GM19238 (cell line): ENCODE measurements at regions not wholly inside any gene's neighbourhood (a gene's known extent, or its start where the extent isn't known, plus 50 kb on each side); places are given as distances from the start of the nearest gene placed in this dataset.

ENCODE experiments used
- DNase-seq: peaks from one replicate; pipeline ENCODE4 v3.0.0; 2011; ENCODE audit warnings: low spot score; ENCODE audit not compliant: insufficient read length

DNA sequence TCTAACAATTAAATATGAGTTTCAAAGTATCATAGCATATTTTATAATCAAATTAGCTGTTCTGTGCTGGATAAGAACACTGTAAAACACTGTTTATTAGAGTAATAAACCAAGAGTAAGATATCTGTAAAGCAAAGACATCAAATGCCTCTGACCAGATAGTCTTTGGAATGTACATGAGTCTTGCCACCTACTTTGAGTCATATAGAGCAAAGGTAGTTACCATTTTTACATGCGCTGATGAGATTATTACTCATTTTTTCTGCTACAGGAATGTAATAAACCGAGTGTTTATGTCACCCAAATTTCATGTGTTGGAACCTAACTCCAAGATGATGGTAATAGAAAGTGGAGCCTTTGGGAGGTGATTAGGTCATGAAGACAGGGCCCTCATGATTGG, 654.5 kb downstream of the CETN3 start:
- no peak for DNase-seq

DNA sequence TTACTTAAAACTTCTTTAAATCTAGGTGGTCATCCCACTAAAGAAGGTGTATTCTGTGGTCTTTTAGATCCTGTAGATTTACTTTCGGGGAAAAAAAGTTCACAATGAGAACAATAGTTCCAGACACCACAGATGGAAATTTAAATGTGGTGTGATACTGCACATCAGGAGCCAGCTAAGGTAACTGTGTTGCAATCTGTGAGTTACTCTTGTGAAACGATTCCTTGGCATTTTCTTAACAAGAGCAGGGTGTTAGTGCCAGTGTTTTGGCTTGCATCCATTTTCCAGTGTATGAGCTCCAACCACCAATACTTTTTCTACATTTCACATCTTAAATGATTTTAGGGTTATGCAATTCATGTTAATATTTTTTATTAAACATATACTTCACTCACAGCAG, 674.5 kb downstream of the CETN3 start:
- no peak for DNase-seq

GRCh38 chr5:89733772-89734171, 675.8 kb downstream of the CETN3 start:
- no peak for DNase-seq

DNA sequence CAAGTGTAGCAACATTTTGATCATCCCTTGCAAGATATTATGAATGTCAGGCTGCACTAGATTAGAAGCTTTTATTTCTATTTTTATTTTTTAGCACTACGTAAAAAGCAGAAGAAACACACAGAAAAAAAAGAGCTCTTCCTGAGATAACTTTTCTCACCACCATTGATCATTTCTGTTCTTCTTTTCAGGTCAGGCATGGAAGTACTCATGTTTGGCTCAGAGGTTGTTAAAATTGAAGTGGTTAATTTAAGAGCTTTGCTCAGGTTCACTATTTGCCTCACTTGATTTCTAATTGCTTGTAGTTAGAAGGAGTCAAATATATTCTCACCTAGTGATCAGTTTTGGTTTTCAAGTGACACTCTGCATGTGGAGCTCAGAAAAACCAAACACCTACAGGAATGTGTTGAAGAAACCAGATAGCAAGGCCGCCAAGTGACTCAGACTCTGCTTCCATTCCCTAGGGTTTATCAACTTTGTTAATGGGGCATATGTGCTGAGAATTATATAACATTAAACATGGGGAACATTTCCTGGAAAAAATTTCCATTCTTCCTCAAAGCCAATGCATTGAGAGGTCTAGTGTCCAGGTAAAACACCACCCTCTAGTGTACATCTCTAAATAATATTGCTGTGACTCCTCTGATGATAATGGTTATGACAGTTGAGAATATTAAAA, 679.8 kb downstream of the CETN3 start:
- no peak for DNase-seq

GRCh38 chr5:89728750-89729149, 680.8 kb downstream of the CETN3 start:
- no peak for DNase-seq

DNA sequence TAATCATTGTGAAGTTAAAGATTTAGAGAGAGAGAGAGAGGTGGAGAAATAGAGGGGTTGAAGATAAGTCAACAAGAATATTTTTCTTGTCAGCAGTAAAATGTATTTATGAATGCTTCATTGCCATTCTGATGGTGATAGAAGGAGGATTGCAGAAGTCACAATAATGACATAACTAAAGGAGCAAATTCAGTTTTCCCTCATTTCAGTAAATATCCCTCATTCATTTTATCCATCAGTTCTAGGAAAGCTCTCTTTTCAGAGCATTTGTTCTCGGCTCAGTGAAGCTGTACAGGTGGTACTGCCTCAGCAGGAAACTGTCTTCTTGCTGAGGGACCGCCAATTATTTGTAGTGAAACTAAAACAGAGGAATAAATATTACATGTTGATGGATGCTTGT, 681.4 kb downstream of the CETN3 start:
- no peak for DNase-seq

- no peak for DNase-seq
These were observed 685.0 kb downstream of the CETN3 start for GRCh38 chr5:89724379-89725095.

DNA sequence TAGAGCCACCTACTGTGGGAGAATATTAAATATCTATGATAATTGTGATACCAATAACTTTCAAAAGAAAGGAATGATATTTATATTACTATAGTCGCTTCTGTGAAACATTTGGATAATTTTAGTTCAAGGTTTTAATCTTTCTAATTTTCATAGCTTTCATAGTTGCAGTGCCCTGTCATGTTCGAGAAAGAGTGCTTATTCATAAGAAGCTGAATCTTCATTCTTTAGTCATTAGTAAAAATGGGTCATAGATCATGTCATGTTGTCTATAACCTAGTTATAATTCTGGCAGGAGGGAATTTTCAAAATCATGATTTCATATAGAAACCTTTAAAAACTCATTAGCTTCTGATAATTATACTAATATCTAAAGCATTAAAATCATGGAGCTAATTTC, 685.6 kb downstream of the CETN3 start:
- DNase-seq: no peak

- DNase-seq: no peak
These were observed 687.0 kb downstream of the CETN3 start for GRCh38 chr5:89722538-89722937.

DNA sequence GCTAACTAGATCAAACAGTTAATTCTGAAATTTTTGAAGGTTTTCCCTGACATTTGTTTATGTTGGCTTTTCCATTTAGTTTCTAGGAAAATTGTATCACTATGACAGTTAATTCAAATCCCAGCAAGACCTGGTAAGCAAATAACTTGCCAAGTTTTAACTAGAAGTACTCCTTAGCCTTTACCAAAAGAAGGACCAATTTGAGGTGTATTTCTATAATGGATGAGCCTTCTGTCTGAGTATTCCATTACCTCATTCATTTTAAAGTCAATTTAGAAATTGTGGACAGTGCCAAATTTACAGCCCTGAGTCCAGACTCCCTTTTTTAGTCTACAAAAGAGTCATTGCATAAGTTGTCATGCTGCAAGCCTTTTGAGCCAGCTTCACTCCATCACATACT, 687.6 kb downstream of the CETN3 start:
- DNase-seq: no peak

DNA sequence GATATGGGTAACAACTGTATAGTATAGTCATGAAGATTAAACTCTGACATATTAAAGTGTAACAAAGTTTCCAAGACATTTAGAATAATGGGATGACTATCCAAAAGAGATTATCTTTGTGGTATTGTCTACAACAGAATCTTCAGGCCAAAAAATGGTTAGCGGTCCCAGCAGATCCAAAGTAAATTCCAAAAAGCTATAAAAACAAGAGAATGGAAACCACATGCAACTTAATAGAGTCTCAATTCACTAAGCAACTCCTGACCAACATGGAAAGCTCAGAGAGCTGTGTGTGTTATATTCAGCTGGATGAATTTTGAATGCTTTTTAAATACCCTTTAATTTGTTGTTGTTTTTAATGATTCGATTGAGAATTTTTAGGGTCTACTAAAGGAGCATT, 688.2 kb downstream of the CETN3 start:
- no peak for DNase-seq

DNA sequence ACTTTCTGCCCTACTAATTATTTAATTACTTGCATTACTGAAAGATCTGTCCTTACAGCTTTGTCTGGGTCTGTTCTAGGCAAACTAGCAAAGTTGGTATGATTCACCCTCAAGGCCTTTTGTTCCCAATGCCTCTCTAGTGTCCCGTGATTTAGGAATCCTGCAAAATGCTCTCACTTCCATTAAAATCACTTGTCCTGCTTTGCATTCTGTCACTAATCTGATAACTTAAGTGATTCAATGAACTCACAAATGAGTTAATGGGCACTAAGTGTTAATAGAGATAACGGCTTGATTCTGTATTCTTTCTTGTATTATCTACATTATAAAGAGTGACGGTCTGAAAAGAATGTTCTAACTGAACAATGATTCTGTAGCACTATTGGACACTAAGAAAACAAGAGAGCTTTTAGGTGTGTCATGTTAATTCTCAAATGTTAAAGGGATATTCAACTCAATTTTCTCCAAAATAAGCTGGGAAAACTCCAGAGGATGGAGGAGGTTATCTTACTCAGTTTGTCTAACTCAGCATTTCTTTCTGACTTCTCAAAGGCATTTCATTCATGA, 697.3 kb downstream of the CETN3 start:
- DNase-seq: no peak

DNA sequence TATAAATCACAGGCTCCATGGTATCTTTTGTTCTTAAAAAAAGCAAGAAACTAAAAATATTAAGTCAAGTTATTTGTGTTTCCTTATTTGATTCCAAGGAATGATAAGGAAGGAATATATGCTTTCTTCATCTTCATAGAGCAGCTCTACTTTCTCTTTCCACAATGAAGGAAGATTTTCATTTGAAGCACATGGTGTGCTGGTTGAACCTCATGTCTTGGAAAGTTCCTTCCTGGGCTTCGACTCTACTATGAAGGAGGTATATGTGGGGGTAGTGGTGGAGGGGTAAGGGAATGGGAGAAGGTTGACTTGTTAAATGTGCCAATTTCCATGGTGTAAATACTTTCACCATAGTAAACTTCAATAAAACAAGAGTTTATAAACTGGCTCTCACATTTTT, 698.0 kb downstream of the CETN3 start:
- no peak for DNase-seq

DNA sequence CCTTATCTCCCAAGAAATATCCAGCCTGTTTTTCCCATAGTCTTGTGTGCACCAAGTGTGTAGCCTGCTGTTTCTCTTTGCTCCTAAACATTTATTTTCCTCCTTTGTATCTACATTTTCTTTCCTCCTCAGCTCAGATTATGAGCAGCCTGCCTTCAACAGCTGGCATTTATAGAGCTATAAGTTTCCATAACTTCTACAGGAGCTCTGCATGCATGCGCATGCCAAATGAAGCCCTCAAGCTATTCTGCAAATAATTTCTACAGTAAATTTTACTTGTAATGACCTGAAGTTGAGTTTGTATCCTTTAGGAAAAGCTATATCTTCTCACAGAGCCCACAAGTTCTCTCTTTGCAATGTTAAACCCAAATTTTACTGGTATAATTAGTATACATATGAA, 699.5 kb downstream of the CETN3 start:
- no peak for DNase-seq

DNA sequence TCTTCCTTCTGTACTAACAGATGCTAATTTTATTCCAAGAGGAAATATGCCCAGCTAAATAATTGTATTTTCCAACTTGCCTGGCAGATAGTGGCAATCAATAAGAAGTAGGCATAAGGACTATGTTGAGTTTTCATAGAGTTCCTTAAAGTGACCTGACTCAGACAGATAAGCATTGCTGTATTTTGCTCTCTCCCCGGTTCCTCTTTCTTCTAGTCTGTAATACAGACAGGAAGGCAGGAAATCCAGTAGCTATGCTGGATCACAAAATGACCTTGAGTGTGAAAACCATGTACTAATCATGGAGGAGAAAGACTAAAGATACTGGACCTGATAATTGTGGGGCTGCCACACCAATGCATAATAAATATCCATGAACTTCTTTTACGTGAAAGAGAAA, 701.7 kb downstream of the CETN3 start:
- no peak for DNase-seq

GRCh38 chr5:89706731-89707130, 702.8 kb downstream of the CETN3 start:
- DNase-seq: no peak

GRCh38 chr5:89703817-89704216, 705.7 kb downstream of the CETN3 start:
- DNase-seq: no peak

DNA sequence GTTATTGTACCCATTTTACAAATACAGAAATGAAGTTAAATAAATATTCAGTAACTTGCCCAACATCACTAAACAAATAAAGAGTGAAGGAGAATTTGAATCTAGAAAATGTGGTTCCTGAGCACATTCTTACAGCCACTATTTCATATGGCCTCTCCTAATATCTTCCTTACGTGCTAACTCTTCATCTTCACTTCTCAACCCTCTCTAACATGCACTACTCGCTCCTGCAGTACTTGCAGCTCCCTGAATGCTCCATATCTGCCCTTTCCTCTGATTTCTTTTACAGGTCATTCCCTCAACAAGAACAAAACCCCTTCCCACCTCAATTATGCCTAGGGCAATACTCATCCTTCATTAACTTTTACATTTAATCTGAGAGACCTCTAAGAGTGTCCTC, 711.5 kb downstream of the CETN3 start:
- DNase-seq: no peak

GRCh38 chr5:89697581-89697980, 712.0 kb downstream of the CETN3 start:
- no peak for DNase-seq

DNA sequence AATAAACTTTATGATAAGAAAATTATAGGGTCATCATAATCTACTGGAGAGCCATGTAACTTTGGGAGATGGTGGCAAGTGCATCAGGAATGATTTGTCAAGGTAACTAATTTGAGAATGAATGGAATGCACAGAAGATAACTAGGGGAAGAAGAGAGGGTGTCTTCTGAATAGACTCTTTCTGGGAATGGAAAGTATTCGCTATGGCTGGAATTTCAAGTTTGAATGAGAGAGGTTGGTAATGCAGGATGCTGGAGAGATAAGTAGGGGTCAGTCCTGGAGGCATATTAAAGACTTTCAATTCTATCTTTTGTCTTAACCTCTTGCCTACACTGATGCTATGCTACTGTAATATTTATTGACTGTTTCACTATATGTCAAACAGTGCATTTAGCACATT, 714.2 kb downstream of the CETN3 start:
- DNase-seq: no peak

DNA sequence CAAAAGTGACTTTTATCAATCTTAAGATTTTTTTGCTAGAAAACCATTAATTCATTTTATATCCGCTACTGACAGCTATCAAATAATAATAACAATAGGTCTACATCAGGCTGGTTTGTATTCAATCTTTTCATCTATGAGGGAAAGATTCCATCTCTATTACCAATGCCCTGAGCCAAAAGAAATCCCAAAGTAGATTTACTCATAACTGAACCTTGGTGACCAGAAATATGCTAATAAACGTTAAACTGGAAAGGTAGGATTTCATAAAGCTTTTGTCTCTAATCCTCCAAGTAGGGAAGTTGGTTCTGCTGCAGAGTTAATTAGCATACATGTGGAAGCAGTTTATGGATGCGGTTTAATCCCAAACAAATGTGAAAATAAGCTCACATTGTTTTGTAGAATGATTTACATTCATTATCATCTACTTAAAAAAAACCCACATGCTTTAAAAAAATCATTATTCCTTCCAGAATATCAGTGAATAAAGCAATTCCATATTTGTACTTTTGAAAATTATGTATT, 715.5 kb downstream of the CETN3 start:
- no peak for DNase-seq

- DNase-seq: no peak
These were observed 719.2 kb downstream of the CETN3 start for GRCh38 chr5:89690331-89690730.
